Stimulated activated CD4-positive, alpha-beta T cell treated with anti-CD3 and anti-CD28 coated beads, Interleukin-1b, Interleukin-23, amount 100 ng/mL, for 4 hours (primary cell): ENCODE measurements at regions not wholly inside any gene's neighbourhood (a gene's known extent, or its start where the extent isn't known, plus 50 kb on each side); places are given as distances from the start of the nearest gene placed in this dataset.

ENCODE experiments used
- DNase-seq, 2 donors: peaks; one replicate each; pipeline ENCODE4 v3.0.0-alpha.2; 2020; ENCODE audit warnings: low read depth in 2 of 2

DNA sequence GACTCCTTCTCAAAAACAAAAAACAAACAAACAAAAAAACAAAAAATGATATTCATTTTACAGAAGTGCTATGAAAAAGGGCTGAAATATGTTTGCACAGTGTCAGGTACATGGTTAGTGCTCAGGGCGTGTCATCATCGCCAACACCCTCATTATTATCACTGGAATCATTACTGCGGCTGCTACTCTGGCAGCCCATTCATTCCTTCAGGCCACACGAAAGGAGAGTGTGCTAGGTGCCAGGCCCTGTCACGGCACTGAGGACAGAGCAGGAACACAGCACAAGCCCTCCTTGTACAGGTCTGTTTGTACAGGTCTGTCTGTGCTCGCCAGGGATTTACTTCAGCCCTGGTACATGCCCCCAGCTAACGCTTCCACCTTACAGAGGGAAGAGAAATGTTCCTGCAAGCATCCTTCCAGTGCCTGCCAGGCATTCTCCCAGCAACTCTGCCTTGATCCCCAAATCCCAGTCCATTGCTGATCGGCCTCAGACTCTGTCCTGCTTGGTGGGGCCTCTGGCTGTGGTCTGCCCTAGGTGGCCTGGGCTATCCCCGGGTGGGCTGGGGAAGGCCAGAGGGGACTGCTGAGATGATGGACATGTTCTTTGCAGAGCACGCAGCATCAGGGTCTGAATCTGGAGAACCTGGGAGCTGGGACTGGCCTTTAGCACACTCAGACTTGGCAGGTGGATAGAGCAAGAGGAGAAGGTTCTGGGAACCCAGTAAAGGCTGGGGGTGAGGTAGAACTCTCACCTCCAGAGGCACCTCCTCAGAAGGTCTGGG is 210.7 kb downstream of the URI1 start:
- DNase-seq, result no peak

DNA sequence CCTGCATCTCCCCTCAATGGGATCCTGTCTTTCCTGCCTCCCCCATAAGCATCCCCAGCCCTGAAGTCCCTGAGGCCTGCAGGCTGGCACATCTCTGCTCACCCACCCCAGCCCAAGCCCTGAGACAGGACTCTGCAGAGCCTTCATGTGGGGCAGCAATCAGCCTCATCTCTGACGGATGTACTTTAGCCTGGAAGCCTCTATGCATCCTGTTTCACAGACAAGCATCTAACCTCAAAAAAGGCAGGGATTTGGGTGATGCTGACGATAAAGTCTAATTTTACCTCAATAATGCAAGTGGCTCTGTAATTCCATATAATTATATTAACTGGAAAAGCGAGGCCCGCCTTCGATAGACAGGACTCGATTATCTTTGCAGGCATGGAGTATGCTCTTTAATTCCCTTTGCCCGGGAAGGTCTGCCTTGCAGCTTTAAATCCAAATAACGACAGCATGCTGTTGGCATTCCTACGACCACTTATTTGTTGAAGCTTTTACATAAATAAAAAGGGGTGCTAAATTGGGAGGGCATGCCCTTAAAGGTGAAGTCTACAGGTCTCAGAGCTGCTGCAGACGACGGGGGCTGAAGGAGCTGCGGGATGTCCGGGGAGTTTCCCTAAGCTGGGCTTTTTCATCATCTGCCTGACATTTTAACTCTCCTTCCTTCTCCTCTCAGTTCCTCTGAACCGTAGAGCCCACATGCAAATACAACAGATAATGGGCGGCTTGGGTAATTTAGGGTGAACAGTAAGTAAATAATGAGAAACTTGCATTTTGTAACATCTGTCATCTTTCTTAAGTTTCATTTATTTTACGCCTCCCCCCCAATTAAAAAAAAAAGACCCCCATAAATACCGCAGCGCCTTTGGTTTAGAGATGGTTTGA is 211.5 kb downstream of the URI1 start:
- no peak for DNase-seq

DNA sequence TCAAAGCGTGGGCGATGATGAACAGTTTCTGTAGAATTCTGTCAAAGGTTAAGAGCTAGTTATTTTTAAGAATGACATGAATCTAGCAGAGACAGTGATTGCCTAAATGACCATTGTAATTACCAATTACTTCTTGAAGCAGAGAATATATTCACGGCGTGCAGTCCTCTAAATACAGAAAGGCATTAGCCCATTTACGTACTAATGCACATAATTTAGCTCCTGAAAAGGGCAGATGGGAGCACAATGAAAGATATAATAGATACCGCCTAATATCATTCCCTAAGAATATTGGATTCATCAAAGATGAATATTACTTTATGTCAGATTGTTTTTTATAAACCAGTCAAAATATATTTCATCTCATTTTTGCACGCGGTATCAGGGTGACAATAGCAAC is 212.4 kb downstream of the URI1 start:
- DNase-seq, result no peak

DNA sequence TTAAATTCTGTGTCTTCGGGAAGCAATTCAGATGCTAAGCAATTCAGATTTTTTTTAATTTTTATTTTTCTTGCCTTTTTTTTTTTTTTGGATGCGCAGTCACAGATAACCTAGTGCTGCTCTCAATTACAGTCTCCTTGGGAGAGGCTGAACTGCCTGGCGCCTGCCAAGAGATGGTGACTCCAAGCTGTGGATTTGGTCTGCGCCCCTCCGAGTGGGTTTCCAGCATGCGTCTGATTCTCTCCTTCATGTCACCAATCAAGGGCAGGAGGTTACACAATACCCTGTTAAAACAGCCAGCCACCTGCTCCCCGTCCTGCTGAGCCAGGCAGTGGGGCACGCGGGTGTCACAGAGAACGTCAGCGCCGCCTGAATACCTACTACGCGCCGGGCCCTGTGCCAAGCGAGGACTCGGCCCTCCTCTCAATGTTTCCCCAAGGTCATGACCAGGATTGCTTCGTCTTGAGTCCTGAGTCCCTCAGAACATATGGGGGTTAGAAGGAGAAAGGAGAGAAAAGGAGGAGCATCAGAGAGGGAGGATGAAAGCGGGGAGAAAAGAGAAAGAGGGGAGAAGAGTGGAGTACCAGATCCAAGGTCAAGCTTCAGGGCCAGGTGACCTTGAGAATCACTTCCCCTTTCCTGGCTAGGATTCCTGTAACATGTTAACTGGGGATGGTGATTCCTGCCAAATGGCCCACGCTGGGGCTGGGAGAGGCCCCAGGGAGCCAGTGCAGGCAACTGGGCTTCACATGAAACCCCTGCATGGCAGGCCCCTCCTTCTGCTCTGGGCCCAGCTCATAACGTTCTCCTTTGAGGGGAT is 213.6 kb downstream of the URI1 start:
- no peak for DNase-seq

DNA sequence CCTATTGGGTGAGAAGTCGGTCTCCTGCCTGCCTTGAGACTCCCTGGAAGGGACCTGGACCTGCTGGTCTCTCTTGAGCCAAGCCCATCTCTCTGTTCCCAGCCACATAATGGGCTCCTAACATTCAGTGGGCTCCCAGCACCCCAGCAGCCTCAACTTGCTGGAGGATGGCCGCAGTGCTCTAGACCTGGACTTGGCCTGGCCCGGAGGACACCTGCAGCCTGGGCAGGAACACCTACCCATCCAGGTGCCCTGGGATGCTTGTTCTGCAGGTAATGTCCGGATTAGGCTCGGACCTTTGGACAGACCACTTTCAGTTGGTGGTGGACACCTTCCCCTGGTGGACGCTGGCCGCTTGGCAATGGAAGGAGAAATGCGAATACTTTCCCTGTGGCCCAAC is 214.6 kb downstream of the URI1 start:
- no peak for DNase-seq

DNA sequence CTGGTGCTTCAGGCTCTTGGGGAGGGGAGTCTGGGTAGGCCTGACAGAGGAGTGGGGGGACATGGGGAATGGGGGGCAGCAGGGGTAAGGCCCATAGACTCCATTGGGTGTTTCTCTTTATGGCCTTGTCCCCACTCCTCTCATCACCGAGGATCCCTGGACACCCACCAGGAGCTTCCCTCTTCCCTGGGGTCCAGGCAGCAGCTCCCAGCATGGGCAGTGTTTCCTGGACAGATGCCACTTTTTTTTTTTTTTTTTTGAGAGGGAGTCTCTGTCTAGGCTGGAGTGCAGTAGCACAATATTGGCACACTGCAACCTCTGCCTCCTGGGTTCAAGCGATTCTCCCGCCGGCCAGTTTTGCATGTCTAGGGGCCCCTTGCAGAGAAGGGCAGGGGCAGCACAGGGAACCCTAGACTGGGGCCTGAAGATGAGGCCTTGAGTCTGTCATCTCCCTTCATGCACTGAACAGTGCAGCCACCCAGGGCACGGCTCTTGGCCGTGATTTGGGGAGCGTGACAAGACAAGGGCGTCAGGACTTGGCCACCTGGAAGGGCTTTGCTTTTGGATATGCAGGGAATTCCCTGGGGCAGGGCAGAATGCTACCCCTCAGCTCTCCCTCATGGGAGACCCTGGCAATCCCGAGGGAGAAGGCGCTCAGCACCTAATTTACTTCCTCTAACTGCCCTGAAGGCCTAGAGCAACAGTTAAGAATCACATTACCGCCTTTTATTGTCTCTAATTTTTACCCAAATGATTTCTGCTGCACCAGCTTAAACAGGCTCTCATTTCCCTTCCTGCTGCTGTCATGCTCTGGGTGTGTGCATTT is 213.9 kb upstream of the ZNF536 start:
- DNase-seq, result no peak

DNA sequence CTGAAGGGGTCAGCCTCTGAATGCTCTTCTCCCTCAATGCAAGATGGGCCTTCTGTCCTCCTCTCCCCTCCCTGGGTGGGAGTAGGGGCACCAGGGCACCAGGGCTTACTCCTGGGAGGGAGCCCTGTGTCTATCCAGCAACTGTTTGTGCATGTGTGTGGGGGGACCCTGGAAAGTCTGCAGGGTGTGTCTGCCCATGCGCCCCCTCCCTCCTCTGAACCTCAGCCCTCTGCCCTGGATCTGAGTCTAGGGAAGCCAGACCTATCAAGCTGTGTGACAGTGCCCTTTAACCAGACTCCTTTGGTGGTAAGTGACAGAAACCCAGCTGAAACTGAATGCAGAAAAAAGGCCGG is 213.3 kb upstream of the ZNF536 start:
- no peak for DNase-seq

DNA sequence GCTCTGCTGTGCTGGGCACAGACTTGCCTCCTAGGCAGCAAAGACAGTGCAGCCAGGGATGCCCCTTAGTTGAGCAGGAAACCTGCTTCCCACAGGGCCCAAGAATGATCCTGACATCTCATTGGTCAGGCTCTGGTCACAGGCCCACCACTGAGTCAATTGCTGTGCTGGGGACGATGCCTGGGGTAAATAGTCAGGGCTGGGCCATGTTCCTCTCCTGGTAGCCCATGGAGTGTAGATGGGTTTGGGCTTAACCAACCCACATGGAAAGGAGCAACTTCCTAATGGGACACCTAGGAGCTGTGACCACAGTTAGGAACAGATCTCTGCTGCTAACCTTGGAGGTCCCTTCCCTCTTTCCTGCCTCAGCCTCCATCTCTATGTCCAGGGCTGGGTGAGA is 212.5 kb upstream of the ZNF536 start:
- DNase-seq, result no peak

DNA sequence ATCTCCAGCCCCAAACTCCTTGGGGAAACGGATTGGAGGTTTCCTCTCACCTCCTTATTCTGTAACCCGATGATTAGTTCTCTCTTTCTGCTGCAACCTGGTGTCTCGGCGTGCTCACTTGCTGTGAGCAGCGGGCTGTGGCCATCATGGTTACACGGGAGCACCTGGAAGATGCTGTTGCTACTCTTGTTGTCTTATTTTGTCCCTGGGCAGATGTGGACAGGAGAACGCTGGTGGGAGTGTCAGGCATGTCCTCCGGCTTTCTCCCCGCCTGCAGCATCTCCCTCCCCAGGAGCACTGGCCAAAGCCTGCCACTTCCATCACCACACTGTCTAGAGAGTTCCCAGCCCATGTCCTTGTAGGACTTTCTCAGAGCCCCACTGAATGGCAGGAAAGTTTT is 211.8 kb upstream of the ZNF536 start:
- no peak for DNase-seq

DNA sequence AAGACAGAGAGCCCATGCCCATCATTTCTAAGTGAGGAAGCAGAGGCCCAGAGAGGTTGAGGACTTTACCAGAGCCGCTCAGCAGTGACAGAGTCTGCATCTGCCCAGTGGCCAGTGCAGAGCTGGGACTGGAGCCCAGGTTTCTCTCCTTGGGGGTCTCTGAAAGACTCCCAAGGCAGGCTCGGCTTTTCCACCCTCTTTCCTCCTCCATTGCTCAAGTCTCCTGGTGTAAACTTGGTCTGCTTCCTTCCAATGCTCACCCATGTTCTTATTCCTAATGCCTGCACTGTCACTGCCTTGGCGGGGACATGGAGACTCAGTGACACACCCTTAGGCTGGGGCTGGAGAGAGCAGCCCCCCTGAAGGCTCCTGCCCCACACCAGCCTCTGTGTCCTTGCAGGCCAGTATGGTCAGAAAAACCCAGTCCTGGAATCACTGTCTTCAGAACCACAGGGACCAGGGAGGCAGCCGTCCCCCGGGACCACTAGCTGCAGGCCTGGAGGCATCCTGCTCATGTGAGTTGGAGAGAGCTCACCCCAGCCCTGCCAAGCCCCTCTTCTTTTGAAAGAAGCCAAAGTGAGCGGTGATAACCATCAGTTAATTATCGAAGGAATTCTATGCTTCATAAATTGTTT is 211.0 kb upstream of the ZNF536 start:
- DNase-seq, result no peak

DNA sequence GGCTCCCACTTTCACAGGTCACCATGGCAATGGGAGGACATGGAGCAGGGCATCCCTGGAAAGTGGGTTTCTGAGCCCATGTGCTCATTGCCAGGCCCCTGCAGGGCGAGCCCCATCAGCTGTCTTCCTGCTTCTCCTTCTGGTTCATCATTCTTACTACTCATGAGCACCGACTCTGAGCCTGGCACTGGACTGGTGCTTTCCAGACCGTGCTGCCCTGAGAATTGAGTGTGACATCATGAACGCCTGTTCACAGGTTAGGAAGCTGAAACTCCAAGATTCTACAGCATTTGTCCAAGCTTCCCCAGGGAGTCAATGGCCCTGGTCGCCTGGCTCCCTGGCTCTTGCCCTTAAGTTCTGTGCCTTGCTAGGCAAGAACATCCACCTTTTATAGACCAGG is 210.4 kb upstream of the ZNF536 start:
- no peak for DNase-seq

DNA sequence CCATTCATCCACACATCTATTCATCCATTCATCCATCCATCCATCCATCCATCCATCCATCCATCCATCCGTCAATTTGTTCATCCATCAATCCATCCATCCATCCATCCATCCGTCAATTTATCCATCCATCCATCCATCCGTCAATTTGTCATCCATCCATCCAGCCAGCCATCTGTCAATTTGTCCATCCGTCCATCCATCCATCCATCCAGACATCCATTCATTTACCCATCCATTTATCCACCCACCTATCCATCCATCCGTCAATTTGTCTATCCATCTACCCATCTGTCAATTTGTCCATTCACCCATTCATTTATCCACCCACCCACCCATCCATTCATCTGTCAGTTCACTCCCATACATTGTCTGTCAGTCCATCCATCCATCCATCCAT is 209.5 kb upstream of the ZNF536 start:
- no peak for DNase-seq

DNA sequence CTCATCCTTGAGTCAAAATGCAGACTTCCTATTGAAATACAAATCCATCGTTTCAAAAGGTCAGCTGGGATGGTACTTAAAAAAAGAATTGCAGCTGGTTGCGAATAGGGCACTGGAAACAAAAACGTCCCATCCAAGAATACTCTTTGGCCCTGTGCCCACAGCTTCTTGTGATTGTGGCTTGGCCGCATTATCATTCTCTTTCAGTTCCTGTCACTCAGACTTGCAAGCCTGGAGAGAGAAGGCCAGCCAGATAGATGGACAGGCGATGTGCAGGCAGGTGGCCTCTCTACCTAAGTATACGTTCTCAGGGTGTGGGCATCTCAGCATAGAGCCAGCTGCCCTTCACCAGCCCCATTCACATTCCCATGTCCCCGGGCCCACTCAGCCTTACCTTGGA is 208.5 kb upstream of the ZNF536 start:
- DNase-seq, result no peak

DNA sequence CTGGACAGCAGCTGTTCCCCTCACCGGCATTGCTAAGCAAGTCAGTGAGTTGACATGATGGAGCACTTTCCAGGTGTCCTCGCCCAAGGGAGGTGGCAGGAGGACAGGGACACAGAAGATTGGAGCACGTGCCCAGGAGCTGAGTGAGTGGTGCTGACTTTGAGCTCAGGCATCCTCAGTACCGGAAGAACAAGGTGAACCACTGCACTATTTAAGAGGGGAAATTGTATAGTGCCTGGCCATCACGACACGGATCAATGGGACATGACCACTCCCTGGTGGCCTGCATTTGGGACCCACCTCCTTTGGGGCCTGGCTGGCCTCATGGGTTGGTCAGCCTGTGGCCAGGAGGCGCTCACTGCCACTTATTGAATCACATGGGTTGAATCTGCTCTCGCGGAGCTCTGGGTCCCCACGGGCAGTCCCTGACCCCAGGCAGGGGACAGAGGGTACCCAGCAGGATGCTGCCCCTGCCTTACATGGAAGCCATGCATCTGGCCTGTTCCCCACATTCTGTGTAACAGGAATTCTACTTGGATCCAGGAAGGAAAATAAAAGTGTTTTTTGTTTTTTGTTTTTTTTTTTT is 206.9 kb upstream of the ZNF536 start:
- DNase-seq, result no peak

DNA sequence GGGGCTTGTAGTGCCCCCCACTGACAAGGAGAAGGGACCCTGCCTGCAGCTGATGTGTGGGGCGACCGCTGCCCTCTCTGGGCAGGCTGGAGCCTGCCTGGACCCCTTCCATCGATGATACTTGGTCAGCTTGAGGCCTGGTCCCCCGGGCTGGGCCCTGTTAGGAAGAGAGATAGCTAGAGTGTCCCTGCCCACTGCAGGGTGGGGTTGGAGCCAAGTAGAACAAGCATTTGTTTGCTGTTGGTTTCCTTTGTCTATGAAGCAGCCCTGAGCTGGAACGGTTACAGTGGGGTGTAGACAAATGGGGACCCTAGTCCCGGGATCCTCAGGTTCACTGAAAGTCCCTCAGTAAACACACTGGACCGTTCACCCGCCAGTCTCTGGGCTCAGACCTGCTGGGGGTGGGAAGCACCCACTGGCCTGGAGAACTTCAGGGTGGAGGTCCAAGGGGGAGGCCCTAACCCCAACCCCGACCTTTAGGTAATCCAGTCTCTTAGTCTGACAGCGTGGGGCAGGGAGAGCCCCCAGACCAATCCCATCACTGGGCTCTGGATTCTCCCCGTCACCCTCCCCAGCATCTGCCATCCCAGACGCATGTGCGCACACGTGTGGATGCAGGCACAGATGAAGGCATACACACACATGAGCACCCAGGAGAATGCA is 204.8 kb upstream of the ZNF536 start:
- no peak for DNase-seq

DNA sequence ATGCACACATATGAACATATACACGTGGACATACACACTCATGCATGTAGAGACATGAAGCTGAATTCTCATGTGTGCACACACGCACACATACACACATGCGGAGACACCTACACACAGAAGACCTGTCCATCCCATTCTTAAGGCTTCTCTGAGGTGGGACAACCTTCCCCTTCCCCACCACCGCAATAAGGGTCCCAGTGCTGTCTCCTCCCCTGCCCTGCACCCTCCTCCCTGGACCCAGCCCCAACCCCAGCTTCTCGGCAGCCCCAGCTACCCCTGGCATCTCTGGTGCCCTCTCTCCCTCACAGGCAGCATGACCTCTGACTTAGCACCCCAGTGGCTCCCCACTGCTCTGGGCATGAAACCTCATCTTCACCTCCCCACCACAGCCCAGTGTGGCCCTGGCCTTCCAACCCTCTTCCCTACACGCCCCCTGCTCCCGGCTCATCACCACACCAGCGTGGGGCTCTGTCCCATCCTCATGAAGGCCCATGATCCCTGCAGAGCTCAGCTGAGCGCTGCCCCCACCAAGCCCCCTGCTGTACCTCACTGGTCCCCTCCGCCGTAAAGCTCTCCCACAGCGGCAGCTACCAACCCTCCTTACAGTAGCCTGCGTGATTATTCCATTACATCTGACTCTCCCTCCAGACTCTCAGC is 204.1 kb upstream of the ZNF536 start:
- no peak for DNase-seq

DNA sequence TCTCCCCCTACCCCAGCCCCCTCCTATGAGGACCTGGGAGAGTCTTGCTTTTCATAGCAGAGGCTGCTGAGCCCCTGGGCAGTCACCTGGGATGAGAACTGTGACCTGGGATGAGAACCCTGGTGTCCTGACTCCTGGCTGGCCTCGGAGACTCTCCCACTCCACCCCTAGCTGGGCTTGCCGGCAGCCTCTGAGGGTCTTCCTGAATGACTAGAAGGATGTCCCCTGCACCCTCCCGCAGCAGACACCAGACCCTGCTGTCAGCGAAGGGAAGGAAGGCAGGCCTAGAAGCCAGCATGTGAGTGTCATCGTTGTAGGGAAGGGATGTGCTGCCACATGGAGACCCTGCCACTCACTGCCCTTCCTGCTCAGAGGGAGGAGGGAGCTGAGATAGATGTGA is 203.4 kb upstream of the ZNF536 start:
- no peak for DNase-seq

DNA sequence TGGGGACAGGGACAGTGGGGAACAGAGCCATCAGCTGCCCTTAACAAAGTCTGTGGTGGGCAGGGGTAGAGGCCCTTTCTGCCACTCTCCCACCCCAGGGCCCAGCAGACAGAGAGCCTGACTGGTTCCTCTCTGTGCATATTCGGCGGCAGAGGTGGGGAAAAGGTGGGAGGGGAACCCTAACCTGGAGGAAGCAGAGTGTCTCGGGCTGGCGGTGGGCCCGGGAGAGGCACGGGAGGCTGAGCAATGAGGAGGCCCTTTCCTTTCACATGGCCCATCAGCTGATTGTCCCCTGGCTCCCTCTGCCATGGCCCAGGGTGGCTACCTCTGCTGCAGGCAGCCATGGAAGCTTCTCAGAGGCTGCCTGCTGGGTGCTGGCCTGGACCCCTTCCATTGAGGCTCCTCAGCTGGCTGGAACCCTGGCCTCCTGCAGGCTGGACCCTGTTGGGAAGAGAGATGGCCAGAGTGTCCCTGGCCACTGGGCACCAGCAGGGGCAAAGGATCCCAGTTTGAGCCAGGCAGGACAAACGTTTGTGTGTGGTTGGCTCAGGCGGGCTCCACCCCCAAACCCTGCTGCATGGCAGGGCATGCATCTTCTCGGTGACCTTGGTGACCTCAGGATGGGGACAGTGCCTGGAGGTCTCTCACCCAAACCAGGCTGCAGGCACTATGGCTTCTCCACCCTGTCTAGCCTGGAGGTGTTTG is 202.8 kb upstream of the ZNF536 start:
- DNase-seq, result no peak

DNA sequence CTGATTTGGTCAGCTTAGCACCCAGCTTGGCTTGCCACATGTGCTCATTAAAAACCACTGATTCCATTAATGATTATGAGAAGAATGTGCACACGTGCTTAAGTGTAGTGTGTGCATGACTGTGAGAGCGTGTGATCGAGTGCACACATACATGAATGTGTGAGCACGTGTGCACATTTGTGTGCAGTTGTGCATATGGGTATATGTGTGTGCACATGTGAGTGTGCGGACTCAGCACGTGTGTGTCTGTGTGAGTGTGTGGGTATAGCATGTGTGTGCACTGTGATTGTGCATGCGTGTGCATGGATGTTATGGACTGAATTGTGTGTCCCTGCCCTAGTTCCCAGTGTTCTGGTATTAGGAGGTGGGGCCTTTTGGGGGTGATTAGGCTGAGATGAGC is 202.1 kb upstream of the ZNF536 start:
- no peak for DNase-seq
